HG02798 (cell line): ENCODE measurements at regions not wholly inside any gene's neighbourhood (a gene's known extent, or its start where the extent isn't known, plus 50 kb on each side); places are given as distances from the start of the nearest gene placed in this dataset.

Experiments used
- ATAC-seq: cut with Tn5 transposase; IDR thresholded peaks from one replicate; pipeline ENCODE4 v1.9.1; 2021; ENCODE audit warnings: mild to moderate bottlenecking; ENCODE audit not compliant: unreplicated experiment, poor library complexity

GRCh38 chr9:135230386-135230765 is 142.9 kb downstream of the OLFM1 start:
- ATAC-seq: no peak

DNA sequence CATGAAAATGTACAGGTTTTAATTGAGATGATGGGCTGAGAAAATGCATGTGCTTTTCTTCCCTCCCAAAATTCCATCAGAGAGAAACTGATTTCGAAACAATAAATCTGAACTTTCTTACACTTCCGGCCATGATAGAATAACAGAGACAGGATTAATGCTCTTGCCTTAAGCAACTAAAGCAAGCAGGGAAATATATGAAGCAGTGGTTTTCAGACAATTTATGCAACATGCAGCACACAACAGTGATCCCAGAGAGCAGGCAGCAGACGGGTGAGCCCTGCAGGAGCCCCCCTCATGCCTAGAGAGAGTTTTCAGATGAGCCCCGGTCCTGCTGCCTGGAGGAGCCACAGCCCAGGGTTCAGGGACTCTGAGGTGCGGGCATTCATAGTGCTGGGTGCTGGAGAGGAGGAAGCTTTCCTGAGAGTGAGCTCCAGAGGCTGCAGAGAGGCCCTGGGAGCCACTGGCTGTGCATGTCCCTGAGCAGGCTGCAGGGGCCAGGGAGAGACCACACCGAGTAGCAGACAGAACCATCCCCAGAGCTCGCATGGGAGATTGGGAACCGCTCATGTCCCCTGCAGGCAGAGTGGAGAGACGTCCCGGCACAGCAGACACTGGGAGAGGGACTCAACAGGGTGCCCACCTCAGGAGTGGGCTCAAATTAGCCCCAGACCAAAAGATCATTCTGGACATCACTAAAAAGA is 143.5 kb downstream of the OLFM1 start:
- ATAC-seq: no peak

- no peak for ATAC-seq
Measured at GRCh38 chr9:135239100-135239768, 151.8 kb downstream of the OLFM1 start.

DNA sequence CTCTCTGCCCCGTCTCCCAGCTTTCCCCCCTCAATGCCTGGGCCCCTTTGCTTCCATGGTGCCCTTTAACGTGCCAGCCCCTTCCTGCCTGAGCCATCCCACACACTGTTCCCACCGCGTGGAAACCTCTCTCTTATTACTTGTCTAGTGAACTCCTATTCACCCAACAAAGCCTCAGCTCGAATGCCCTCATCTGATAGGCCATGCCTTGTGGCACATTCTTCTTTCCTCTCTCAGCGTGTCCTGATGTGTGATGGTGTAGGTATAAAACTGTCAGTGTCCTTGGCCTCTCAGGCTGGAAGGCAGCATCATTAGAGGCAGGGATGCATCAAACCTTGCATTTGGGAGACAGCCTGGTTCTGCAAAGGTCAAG is 152.3 kb downstream of the OLFM1 start:
- ATAC-seq: no peak

- no peak for ATAC-seq
Measured at GRCh38 chr9:135240222-135240621, 152.8 kb downstream of the OLFM1 start.

DNA sequence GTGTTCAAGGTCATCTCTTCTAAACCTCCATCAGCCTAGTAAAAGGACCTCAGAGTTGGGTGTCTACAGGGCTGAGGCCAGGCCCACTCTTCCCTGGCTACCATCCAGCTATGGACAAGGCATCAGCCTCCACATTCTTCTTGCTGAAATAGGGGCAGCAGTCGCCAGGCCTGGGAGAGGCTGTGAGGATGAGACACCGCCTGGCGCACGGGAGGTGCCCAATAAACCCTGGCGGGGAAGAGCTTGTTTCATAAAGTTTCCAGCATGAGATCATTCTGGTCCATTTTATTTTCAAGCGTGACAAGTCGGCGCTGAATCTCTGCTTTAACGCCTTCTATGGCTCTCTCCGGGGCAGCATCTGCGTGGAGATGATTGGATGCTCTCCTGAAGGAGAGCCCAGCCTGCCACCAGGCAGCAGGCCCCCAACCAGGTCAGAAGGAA is 153.4 kb downstream of the OLFM1 start:
- ATAC-seq: no peak

GRCh38 chr9:135241381-135242048 is 154.0 kb downstream of the OLFM1 start:
- ATAC-seq: no peak

DNA sequence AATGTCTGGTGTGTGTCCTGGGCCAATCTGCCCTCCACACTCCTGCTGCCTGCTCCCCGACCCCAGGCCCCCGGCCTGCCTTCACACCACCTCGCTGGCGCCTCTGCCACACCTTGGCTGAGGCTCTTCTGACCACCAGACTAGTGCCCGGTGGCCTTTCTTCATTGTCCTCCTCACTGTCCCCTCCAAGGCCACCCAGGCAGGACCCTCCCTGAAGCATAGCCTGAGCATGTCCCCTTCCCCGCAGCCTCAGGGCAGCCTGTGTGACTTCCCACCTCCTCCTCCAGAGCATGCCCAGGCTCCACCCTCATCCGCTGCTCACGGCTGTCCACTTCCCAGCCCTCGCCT is 154.6 kb downstream of the OLFM1 start:
- ATAC-seq: no peak

GRCh38 chr9:135242406-135242805 is 154.9 kb downstream of the OLFM1 start:
- ATAC-seq: no peak

GRCh38 chr9:135243201-135244190 is 156.0 kb downstream of the OLFM1 start:
- ATAC-seq: no peak

DNA sequence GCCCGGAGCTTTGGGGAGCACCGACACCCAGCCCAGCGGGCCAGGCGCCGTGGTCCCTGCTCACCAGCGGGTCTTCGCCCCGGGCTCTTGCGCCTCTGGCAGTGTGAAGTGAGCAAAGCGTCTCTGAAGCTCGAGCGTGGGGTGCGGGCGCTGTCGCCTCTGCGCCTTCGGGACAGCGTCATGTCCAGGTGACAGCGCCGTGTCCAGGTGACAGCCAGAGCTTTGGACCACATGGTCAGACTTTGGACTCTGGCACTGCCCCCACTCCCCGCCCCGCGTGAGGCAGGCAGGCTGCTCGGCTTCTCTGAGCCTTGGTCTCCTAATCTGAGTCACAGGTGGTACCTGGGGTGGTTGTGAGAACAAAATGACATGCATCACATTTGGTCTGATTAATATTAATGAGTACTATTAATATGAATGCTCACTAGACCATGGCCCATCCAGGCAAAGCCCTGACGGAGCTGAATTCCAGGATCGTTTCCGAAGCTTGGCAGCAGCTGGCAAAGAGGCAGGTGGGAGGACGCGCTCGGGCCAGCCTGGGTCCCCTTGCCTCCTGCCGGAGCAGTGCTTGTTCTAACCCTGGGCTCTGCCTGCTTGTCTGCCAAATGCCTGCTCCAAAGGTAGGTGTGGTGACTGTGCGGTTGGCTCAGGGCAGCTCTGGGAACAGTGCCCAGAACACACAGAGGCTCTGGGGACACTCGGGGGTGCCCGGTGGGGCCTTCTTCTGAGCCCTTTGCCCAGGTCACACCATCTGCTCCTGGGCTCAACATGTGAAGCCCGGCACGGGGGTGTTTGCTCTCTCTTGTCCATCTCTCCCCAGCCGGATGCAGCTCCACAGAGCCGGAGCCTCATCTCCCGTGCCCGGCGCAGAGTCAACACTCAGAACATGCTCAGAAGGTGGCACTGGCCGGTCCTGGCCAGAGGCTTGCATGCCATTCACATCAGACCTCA is 157.1 kb downstream of the OLFM1 start:
- no peak for ATAC-seq

DNA sequence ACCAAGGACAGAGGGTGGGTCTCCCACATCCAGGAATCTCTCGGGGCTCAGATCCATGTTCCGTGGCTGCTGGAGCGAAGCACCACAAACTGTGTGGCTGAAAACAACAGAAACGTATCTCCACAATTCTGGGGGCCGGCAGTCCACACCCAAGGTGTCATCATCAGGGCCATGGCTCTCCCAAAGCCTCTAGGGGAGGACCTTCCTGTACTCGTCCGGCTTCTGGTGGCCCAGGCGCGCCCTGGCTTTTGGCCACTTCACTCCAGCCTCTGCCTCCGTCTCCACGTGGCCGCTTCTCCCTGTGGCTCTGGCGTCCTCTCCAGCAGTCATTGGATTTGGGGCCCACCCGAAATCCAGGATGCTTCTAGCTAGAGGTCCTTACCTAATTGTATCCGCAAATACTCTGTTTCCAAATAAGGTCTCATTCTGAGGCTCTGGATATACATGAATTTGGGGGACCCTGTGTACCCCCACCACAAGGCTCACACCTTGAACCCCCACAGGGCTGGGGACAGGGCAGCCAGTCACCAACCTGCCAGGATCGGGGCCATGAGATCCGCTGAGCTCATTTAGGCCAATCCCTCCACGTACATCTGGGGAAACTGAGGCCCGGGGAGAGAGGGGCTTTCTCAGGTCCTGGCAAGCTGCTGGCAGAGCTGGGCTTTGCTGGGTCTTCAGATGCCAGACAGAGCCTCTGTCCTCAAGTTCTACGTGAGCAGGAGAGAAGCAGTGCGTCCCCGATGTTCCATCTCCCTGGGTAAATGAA is 158.2 kb downstream of the OLFM1 start:
- no peak for ATAC-seq

DNA sequence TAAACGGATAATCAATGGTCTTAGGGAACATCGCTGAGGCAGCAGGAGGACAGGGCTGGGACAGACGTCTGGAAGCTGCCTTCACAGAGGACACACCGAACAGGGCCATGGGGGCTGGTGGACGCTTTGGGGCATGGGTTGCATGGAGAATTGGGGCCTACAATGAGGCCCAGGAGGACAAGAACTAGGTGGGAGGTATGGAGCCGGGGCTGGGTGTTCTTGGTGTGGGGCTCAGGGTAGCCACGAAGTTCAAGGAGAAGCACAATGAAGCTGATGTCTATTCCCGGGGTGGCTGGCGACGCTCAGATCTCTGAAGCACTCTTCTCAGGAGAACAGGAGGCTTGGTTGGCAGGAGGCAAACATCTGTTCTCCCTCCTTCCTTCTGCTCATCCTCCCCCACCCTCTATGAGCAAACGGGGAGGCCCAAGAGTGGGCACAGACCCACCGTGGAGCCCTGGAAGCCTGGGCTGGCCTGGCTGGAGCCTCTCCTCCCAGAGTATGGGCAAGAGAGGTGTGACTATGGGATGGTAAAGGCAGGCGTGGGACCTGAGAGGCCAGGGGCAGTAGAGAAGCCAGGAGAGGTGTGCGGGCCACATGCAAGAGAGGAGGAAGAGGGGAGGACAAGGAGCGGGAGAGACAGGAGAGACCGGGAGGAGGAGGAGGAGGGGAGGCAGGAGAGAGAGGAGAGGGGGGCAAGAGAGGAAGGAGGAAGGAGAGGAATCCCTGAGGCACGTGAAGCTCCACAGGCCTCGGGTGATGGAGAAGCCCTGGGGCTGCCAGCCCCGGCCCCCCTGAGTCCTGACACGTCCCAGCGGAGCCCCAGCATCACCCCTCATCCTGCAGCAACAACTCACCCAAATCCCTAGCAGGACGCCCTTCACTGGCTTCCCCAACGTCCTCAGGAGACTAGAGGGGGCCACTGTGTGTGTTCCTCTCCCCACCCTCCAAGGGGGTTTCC is 159.1 kb downstream of the OLFM1 start:
- ATAC-seq: no peak

GRCh38 chr9:135247227-135247930 is 159.9 kb downstream of the OLFM1 start:
- no peak for ATAC-seq

- ATAC-seq: no peak
Measured at GRCh38 chr9:135248111-135248510, 160.6 kb downstream of the OLFM1 start.

DNA sequence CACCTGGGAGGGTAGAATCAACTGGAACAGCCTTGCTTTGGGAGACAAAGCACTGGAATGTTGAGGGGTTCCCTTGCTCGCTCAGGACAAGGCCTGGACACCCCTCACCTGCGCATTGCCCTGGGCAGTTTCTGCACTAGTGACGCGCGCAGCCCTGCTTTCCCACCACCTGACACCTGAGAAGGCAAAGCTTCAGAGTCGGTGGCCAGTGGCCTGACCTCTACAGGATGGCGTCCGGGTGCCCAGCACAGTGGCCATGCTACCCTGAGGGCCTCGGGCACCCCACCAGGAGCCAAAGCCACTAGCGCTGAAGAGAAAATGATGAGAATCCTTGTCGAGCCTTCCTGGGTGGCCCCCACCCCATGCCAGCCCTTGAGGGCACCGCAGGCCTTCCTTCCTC is 161.3 kb downstream of the OLFM1 start:
- ATAC-seq: no peak

DNA sequence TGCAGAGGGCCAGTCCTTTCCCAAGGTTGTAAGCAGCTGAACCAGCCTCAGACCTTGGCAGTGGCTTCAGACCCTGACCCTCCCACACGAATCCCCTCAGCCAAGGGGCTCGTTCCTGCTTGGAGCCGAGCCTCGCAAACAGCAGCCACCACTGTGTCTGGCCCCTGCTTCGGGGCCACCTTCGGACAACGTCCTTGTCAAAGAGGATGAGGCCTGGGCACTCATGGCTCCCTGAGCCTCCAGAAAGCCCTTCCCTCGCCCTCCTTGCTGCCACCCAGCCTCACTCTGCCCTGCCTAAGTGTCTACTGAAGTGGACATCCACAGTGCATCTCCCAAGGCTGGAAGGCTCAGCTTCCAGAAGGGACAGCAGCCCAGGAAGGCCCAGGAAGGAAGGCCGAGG is 161.7 kb downstream of the OLFM1 start:
- no peak for ATAC-seq
